ENCODE measurements at regions not wholly inside any gene's neighbourhood (a gene's known extent, or its start where the extent isn't known, plus 50 kb on each side); places are given as distances from the start of the nearest gene placed in this dataset.

DNA sequence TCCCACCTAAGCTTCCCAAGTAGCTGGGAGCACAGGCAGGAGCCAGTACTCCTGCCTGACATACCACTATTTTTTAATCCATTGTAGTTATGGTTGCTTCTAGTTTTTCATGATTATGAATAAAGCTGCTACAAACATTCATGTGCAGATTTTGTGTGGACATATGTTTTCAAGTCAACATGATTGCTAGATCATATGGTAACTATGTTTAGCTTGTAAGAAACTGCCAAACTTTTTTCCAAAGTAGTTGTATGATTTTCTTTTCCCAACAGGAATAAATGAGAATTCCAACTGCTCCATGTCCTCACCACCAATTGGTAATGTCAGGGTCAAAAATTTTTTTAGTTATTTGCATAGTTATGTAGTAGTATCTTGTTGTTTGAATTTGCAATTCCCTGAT, 136.8 kb upstream of the THRB start:
- ATAC-seq (no peak), DNase-seq (no peak)
- H3K36me3 Mint-ChIP-seq (ENCODE audit: low read depth), result no peaks in the 10 kb centered on the region
- ChIA-PET POLR2A (no interaction called here), CTCF (no interaction called here)
- no peak overlapping the region for H3K4me3 Mint-ChIP-seq
- H3K27ac Mint-ChIP-seq, result no peak overlapping the region
- intact Hi-C loops (cut with micrococcal nuclease), result no loop called here
- TF ChIP-seq CTCF (IDR thresholded peaks at IDR 0.05), result no peak
- H3K4me1 Mint-ChIP-seq (ENCODE audit: low read depth), result no peaks in the 10 kb centered on the region
- H3K9me3 Mint-ChIP-seq, result no peaks in the 10 kb centered on the region
- no peaks in the 10 kb centered on the region for H3K27me3 Mint-ChIP-seq

DNA sequence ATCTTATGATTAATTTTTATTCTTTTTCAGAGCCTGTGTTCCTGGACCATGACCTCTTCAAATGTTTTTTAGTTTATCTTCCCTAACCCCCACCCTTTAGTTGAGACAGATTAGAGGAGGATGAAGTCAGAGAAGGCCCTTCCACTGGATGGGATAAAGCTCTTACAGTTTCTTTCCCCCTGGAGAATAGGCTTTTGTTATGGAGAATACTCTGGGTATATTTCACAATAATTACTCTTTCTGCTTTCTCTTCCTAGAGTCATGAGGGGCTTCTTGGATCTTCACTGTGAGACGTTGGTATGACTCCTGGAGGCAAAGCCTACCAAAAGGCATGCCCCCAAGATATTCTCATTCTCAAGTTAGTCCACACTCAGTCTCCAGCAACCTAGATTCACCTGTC, 144.4 kb upstream of the THRB start:
- ChIA-PET CTCF (no interaction called here), POLR2A (no interaction called here)
- Mint-ChIP-seq H3K4me1 (ENCODE audit: low read depth) (no peaks in the 10 kb centered on the region), H3K4me3 (no peak overlapping the region), H3K27me3 (no peaks in the 10 kb centered on the region), H3K36me3 (ENCODE audit: low read depth) (no peaks in the 10 kb centered on the region), H3K9me3 (no peaks in the 10 kb centered on the region), H3K27ac (no peak overlapping the region)
- no peak for TF ChIP-seq CTCF (IDR thresholded peaks at IDR 0.05)
- no peak for DNase-seq
- intact Hi-C loops (cut with micrococcal nuclease), result no loop called here
- no peak for ATAC-seq

- no peak for ATAC-seq
Observed at GRCh38 chr3:24639481-24640329, 145.1 kb upstream of the THRB start.

GRCh38 chr3:24640330-24640877, 145.8 kb upstream of the THRB start:
- ChIA-PET POLR2A (no interaction called here), CTCF (no interaction called here)
- no peak overlapping the region for H3K27ac Mint-ChIP-seq
- H3K4me3 Mint-ChIP-seq, result no peak overlapping the region
- H3K4me1 Mint-ChIP-seq (ENCODE audit: low read depth), result no peaks in the 10 kb centered on the region
- no peak for DNase-seq
- no peaks in the 10 kb centered on the region for H3K36me3 Mint-ChIP-seq (ENCODE audit: low read depth)
- intact Hi-C loops (cut with micrococcal nuclease), result no loop called here
- no peaks in the 10 kb centered on the region for H3K9me3 Mint-ChIP-seq
- no peak for ATAC-seq
- TF ChIP-seq CTCF (IDR thresholded peaks at IDR 0.05), result no peak
- no peaks in the 10 kb centered on the region for H3K27me3 Mint-ChIP-seq

More at GRCh38 chr3:24639481-24640329, 145.1 kb upstream of the THRB start:
- no peak overlapping the region for H3K27ac Mint-ChIP-seq
- no peaks in the 10 kb centered on the region for H3K27me3 Mint-ChIP-seq
- H3K4me1 Mint-ChIP-seq (ENCODE audit: low read depth), result no peaks in the 10 kb centered on the region
- intact Hi-C loops (cut with micrococcal nuclease), result no loop called here
- ChIA-PET CTCF (no interaction called here), POLR2A (no interaction called here)
- H3K4me3 Mint-ChIP-seq, result no peak overlapping the region
- no peaks in the 10 kb centered on the region for H3K9me3 Mint-ChIP-seq
- no peak for DNase-seq
- no peak for TF ChIP-seq CTCF (IDR thresholded peaks at IDR 0.05)
- H3K36me3 Mint-ChIP-seq (ENCODE audit: low read depth), result no peaks in the 10 kb centered on the region

GRCh38 chr3:24641628-24642027, 147.0 kb upstream of the THRB start:
- H3K27me3 Mint-ChIP-seq, result no peaks in the 10 kb centered on the region
- H3K4me1 Mint-ChIP-seq (ENCODE audit: low read depth), result no peaks in the 10 kb centered on the region
- DNase-seq, result no peak
- no peak for ATAC-seq
- no peak for TF ChIP-seq CTCF (IDR thresholded peaks at IDR 0.05)
- no peaks in the 10 kb centered on the region for H3K36me3 Mint-ChIP-seq (ENCODE audit: low read depth)
- intact Hi-C loops (cut with micrococcal nuclease), result no loop called here
- H3K27ac Mint-ChIP-seq, result no peak overlapping the region
- ChIA-PET CTCF (no interaction called here), POLR2A (no interaction called here)
- H3K9me3 Mint-ChIP-seq, result no peaks in the 10 kb centered on the region
- H3K4me3 Mint-ChIP-seq, result no peak overlapping the region

Data from activated CD8-positive, alpha-beta T cell treated with anti-CD3 and anti-CD28 coated beads for 36 hours (primary cell).